Smooth muscle cell (in vitro differentiated cells): ENCODE measurements at regions not wholly inside any gene's neighbourhood (a gene's known extent, or its start where the extent isn't known, plus 50 kb on each side); places are given as distances from the start of the nearest gene placed in this dataset.

ENCODE experiments used
- DNase-seq: peaks from one replicate; lab custom pipeline; 2025; ENCODE audit not compliant: unreplicated experiment; lab: John Stamatoyannopoulos, UW
- H2AFZ ChIP-seq: fragments of 200-600 bp; sonication (generic); 2 replicates; pipeline ENCODE4 v1.6.0; 2016; ENCODE audit warnings: antibody characterized with exemption, low read depth, mild to moderate bottlenecking
- H3F3A ChIP-seq: fragments of 200-600 bp; sonication (generic); 2 replicates; pipeline ENCODE4 v1.6.0; 2017; ENCODE audit warnings: antibody characterized with exemption, low read depth
- H3K27ac ChIP-seq: fragments of 200-600 bp; sonication (generic); 2 replicates; pipeline ENCODE4 v1.5.1; 2016; ENCODE audit warnings: low read depth, mild to moderate bottlenecking
- H3K27me3 ChIP-seq: fragments of 200-600 bp; sonication (generic); 2 replicates; pipeline ENCODE4 v1.6.1; 2016; ENCODE audit warnings: low read depth, mild to moderate bottlenecking
- H3K36me3 ChIP-seq: fragments of 200-600 bp; sonication (generic); 2 replicates; pipeline ENCODE4 v1.5.1; 2016; ENCODE audit warnings: low read depth
- H3K4me1 ChIP-seq: fragments of 200-600 bp; sonication (generic); 2 replicates; pipeline ENCODE4 v1.5.1; 2016; ENCODE audit warnings: low read depth
- H3K4me2 ChIP-seq: fragments of 200-600 bp; sonication (generic); 2 replicates; pipeline ENCODE4 v1.6.0; 2016; ENCODE audit warnings: mild to moderate bottlenecking
- H3K4me3 ChIP-seq: fragments of 200-600 bp; sonication (generic); 2 replicates; pipeline ENCODE4 v1.5.1; 2016; ENCODE audit warnings: mild to moderate bottlenecking
- H3K79me2 ChIP-seq: fragments of 200-600 bp; sonication (generic); 2 replicates; pipeline ENCODE4 v1.6.0; 2016; ENCODE audit warnings: low read depth, mild to moderate bottlenecking
- H3K9ac ChIP-seq: fragments of 200-600 bp; sonication (generic); 2 replicates; pipeline ENCODE4 v1.6.0; 2016; ENCODE audit warnings: low read depth
- H3K9me3 ChIP-seq: fragments of 200-600 bp; sonication (generic); replicated peaks from 2 replicates; pipeline ENCODE4 v1.5.1; 2016; ENCODE audit warnings: low read depth
- H4K20me1 ChIP-seq: fragments of 200-600 bp; sonication (generic); 2 replicates; pipeline ENCODE4 v1.6.0; 2016; ENCODE audit warnings: low read depth
- CTCF ChIP-seq: fragments of 200-600 bp; sonication (generic); IDR thresholded peaks from 2 replicates; pipeline ENCODE4 v1.5.1; 2017; ENCODE audit warnings: borderline replicate concordance, mild to moderate bottlenecking, antibody characterized with exemption; ENCODE audit not compliant: insufficient read depth, poor library complexity, severe bottlenecking
- WGBS: methylation state at CpG from one replicate; pipeline ENCODE4 v1.1.7; 2016; ENCODE audit warnings: low lambda C conversion rate; 5-methylcytosine and 5-hydroxymethylcytosine counted together

- no peaks in the 10 kb centered on the region for H4K20me1 ChIP-seq
- no peaks in the 10 kb centered on the region for H3F3A ChIP-seq
- no peaks in the 10 kb centered on the region for H3K79me2 ChIP-seq
- H3K36me3 ChIP-seq, result no peaks in the 10 kb centered on the region
- peak overlapping the region; percentile 53 for H2AFZ ChIP-seq
- no peak overlapping the region for H3K4me3 ChIP-seq
- no peak for DNase-seq
- H3K27ac ChIP-seq, result no peak overlapping the region
- no peak overlapping the region for H3K9ac ChIP-seq
- no peaks in the 10 kb centered on the region for H3K9me3 ChIP-seq
- no peak for TF ChIP-seq CTCF
- H3K27me3 ChIP-seq, result no peaks in the 10 kb centered on the region
- H3K4me2 ChIP-seq, result no peak overlapping the region
- peaks cover 20% of the 10 kb centered on the region for H3K4me1 ChIP-seq
- WGBS, result 55% methylated on average over 7 of the region's 7 CpGs
These were observed 82.6 kb upstream of the CNKSR3 start for GRCh38 chr6:154593122-154593521.

- Histone ChIP-seq H3K4me3 (no peak overlapping the region), H3F3A (no peaks in the 10 kb centered on the region), H3K9ac (no peak overlapping the region), H4K20me1 (no peaks in the 10 kb centered on the region), H3K4me1 (peaks cover 23% of the 10 kb centered on the region), H3K27ac (no peak overlapping the region), H3K9me3 (no peaks in the 10 kb centered on the region), H3K4me2 (no peak overlapping the region), H3K36me3 (no peaks in the 10 kb centered on the region), H2AFZ (no peak overlapping the region), H3K27me3 (no peaks in the 10 kb centered on the region), H3K79me2 (no peaks in the 10 kb centered on the region)
- TF ChIP-seq CTCF, result no peak
- WGBS, result 98% methylated on average over 9 of the region's 9 CpGs
- no peak for DNase-seq
These were observed 84.2 kb upstream of the CNKSR3 start for GRCh38 chr6:154594496-154595198.

- H3F3A ChIP-seq, result no peaks in the 10 kb centered on the region
- no peak overlapping the region for H3K27ac ChIP-seq
- H3K4me1 ChIP-seq, result peaks cover 23% of the 10 kb centered on the region
- no peaks in the 10 kb centered on the region for H4K20me1 ChIP-seq
- no peaks in the 10 kb centered on the region for H3K9me3 ChIP-seq
- no peak for DNase-seq
- no peak overlapping the region for H3K4me2 ChIP-seq
- no peak overlapping the region for H2AFZ ChIP-seq
- WGBS, result 91% methylated on average over 1 of the region's 1 CpG
- H3K4me3 ChIP-seq, result no peak overlapping the region
- no peak overlapping the region for H3K9ac ChIP-seq
- no peak for TF ChIP-seq CTCF
- no peaks in the 10 kb centered on the region for H3K36me3 ChIP-seq
- H3K27me3 ChIP-seq, result no peaks in the 10 kb centered on the region
- H3K79me2 ChIP-seq, result no peaks in the 10 kb centered on the region
These were observed 85.1 kb upstream of the CNKSR3 start for GRCh38 chr6:154595538-154595937.

- Histone ChIP-seq H2AFZ (no peak overlapping the region), H4K20me1 (no peaks in the 10 kb centered on the region), H3K27ac (no peak overlapping the region), H3K36me3 (no peaks in the 10 kb centered on the region), H3K4me2 (no peak overlapping the region), H3F3A (no peaks in the 10 kb centered on the region), H3K9me3 (no peaks in the 10 kb centered on the region), H3K4me1 (peaks cover 23% of the 10 kb centered on the region), H3K27me3 (no peaks in the 10 kb centered on the region), H3K79me2 (no peaks in the 10 kb centered on the region), H3K9ac (no peak overlapping the region), H3K4me3 (no peak overlapping the region)
- 93% methylated on average over 2 of the region's 2 CpGs for WGBS
- no peak for DNase-seq
- TF ChIP-seq CTCF, result no peak
These were observed 85.5 kb upstream of the CNKSR3 start for GRCh38 chr6:154596009-154596408.
